ENCODE measurements at regions not wholly inside any gene's neighbourhood (a gene's known extent, or its start where the extent isn't known, plus 50 kb on each side); places are given as distances from the start of the nearest gene placed in this dataset.

DNA sequence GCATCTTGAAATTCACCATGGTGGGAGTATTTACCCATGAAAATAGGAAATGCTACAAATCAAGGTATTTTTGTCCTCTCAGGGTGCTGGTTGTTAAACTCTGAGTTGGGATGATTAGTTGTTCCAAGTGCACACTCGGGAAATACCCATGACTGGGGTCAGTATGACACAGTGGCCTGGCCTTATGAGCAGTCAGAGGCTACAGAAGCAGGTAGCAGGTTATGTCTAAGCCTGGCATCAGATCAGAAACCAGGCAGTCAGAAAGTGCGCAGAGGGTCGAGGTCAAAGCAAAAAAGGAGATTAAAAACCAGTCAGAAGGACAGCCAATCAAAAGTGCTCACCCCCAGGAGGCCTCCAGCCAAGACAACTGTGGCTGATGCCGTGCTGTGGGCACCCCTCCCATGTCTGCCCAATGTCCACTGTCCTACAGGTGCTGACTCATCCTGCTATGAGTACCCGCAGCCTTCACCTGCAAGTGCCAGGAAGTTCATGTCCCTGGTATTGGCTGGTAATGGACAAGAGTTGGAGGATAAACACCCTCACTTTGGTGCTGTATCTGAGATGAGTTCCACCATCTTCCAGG, 117.4 kb upstream of the SLC24A3 start:
- no peak for DNase-seq (ENCODE audit: low spot score in 2 of 2, unreplicated experiment in 2 of 2)
- TF ChIP-seq, protein P1, sequence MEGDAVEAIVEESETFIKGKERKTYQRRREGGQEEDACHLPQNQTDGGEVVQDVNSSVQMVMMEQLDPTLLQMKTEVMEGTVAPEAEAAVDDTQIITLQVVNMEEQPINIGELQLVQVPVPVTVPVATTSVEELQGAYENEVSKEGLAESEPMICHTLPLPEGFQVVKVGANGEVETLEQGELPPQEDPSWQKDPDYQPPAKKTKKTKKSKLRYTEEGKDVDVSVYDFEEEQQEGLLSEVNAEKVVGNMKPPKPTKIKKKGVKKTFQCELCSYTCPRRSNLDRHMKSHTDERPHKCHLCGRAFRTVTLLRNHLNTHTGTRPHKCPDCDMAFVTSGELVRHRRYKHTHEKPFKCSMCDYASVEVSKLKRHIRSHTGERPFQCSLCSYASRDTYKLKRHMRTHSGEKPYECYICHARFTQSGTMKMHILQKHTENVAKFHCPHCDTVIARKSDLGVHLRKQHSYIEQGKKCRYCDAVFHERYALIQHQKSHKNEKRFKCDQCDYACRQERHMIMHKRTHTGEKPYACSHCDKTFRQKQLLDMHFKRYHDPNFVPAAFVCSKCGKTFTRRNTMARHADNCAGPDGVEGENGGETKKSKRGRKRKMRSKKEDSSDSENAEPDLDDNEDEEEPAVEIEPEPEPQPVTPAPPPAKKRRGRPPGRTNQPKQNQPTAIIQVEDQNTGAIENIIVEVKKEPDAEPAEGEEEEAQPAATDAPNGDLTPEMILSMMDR (IDR thresholded peaks at IDR 0.05; ENCODE audit: unreplicated experiment), result no peak
- Mint-ChIP-seq H3K36me3 (no peaks in the 10 kb centered on the region), H3K4me1 (no peaks in the 10 kb centered on the region), H3K27ac (no peak overlapping the region), H3K27me3 (ENCODE audit: low read depth) (peaks cover 3% of the 10 kb centered on the region), H3K4me3 (no peak overlapping the region), H3K9me3 (no peaks in the 10 kb centered on the region)

DNA sequence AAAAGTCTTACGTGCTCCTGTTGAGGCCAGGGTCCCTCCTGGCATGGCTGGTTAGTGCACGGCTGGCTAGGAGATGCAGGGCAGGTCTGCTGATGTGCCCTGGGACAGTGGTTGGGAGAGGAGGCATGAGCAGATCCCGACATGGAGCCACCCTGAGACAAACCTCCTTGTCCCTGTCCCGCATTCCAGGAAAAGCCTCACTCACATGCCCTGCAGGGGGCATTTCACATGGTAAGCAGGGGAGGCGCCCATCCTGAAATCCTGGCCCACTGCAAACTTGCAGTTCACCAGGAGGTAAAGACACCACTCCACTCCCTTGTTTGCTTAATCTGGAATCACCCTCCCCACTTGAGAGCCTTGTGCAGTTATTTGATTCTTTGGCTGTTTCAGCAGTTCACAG, 116.7 kb upstream of the SLC24A3 start:
- H3K4me1 Mint-ChIP-seq, result no peaks in the 10 kb centered on the region
- H3K4me3 Mint-ChIP-seq, result no peak overlapping the region
- DNase-seq (ENCODE audit: low spot score in 2 of 2, unreplicated experiment in 2 of 2), result no peak
- no peaks in the 10 kb centered on the region for H3K9me3 Mint-ChIP-seq
- no peak overlapping the region for H3K27ac Mint-ChIP-seq
- H3K27me3 Mint-ChIP-seq (ENCODE audit: low read depth), result peaks cover 3% of the 10 kb centered on the region
- H3K36me3 Mint-ChIP-seq, result no peaks in the 10 kb centered on the region
- TF ChIP-seq, protein P1 (IDR thresholded peaks at IDR 0.05; ENCODE audit: unreplicated experiment), result no peak

DNA sequence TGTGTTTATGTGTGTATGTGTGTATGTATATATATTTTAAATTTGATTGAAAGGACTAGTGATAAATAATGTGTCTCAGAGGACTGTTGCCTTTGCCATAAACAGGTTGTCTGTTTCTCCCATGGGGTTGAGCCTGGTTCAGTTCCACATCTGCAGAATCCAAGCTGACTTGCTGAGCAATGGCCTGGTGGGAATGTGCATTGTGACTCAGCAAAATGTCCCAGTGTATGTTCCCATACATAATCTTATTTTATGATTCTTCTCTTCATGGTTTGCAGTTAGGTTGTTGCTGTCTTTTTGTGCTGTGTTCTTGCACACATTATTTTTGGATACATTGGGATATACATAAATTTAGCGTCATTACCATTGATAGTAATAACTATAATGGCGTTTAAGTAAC, 115.6 kb upstream of the SLC24A3 start:
- no peak for DNase-seq (ENCODE audit: low spot score in 2 of 2, unreplicated experiment in 2 of 2)
- Mint-ChIP-seq H3K4me3 (no peak overlapping the region), H3K36me3 (no peaks in the 10 kb centered on the region), H3K9me3 (no peaks in the 10 kb centered on the region), H3K27me3 (ENCODE audit: low read depth) (peaks cover 2% of the 10 kb centered on the region), H3K4me1 (no peaks in the 10 kb centered on the region), H3K27ac (no peak overlapping the region)
- TF ChIP-seq, protein P1 (IDR thresholded peaks at IDR 0.05; ENCODE audit: unreplicated experiment), result no peak

DNA sequence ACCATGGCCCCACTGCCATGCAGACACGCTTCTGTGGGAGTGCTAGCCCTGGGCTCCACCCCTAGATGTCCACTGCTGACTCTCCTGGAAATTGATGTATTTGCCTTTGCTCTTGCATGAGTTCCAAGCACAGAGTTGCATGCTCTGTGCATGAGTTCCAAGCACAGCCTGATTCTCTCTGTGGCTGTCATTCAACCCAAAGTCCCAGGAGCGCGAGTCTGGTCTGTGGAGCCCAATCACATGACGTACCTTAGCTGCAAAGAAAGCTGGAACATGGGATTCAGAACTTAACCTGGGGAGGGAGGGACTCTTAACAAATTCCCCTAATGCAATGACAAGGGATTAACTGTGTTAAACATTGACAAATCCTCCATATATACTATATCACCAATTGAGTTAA, 114.3 kb upstream of the SLC24A3 start:
- TF ChIP-seq, protein P1 (IDR thresholded peaks at IDR 0.05; ENCODE audit: unreplicated experiment), result no peak
- Mint-ChIP-seq H3K27me3 (ENCODE audit: low read depth) (peaks cover 5% of the 10 kb centered on the region), H3K36me3 (no peaks in the 10 kb centered on the region), H3K27ac (no peak overlapping the region), H3K9me3 (no peaks in the 10 kb centered on the region), H3K4me1 (no peaks in the 10 kb centered on the region), H3K4me3 (no peak overlapping the region)
- no peak for DNase-seq (ENCODE audit: low spot score in 2 of 2, unreplicated experiment in 2 of 2)

DNA sequence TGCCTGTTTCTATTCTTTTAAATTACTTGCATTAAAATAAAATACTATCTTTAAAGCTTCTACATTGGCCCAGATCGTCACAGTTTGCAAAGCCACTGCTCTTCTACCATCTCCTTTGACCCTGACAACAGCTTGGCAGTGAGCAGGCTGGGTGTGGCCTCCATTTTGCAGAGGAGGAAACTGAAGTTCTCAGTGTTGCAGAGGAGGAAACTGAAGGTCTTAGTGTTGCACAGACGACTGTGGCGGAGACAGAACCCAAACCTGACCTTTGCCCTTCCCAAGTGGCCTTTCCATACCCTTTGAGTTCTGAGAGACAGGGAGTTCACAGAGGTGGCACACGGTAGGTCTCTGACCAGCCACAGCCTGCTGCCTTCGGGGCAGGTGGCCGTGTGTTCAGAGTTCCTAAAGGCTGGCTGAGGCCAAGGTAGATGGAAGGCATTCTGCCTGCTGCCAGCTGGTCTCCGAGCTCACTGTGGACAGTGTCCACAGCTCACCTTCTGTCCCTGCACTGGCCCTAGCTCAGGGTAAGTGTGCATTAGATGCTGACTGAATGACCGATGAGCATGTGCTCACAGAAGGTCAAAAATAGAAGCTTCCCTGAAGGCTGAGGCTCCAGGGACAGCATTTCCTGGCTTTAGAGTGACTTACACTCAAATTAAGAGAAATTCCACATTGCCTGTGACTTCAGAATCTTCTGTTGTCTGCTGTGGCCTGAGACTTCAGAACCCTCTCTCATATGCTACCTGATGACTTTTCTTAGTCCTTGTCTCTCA, 113.5 kb upstream of the SLC24A3 start:
- peaks cover 5% of the 10 kb centered on the region for H3K27me3 Mint-ChIP-seq (ENCODE audit: low read depth)
- no peak overlapping the region for H3K4me3 Mint-ChIP-seq
- no peak overlapping the region for H3K27ac Mint-ChIP-seq
- H3K9me3 Mint-ChIP-seq, result no peaks in the 10 kb centered on the region
- H3K4me1 Mint-ChIP-seq, result no peaks in the 10 kb centered on the region
- H3K36me3 Mint-ChIP-seq, result no peaks in the 10 kb centered on the region
- TF ChIP-seq, protein P1 (IDR thresholded peaks at IDR 0.05; ENCODE audit: unreplicated experiment), result no peak
- DNase-seq (ENCODE audit: low spot score in 2 of 2, unreplicated experiment in 2 of 2), result no peak

Measured in mesothelial cell of epicardium (in vitro differentiated cells).